ENCODE measurements at regions not wholly inside any gene's neighbourhood (a gene's known extent, or its start where the extent isn't known, plus 50 kb on each side); places are given as distances from the start of the nearest gene placed in this dataset.

DNA sequence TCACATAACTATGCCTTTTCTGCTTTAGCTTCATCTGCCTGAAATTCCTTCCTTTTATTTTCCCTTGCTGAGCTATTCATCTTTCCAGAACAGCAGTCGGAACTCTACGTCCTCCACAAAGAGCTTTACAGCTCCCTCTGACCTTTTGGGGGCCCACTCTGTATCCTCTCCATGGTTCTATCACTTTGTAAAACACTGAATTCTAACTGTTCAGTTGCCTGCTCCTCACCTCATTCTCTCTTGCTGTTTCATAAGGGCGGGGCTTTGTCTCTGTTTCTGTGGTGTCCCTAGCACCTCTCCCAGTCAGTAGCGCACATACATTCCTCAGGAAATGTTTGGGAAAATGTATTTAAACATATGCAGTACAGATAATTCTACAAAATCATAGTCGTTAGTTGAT is 737.0 kb downstream of the RAB28 start:
- no peak for TF ChIP-seq CTCF (conservative IDR thresholded peaks at IDR 0.05 in 1 of 2, IDR thresholded peaks at IDR 0.05 in 1 of 2; ENCODE audit: extremely low read depth in 1 of 2, insufficient read depth in 1 of 2, low read depth in 1 of 2, low read length in 2 of 2)
- no peak for TF ChIP-seq EZH2 (IDR thresholded peaks at IDR 0.05; ENCODE audit: borderline replicate concordance, low read length)
